H4 (cell line): ENCODE measurements at regions not wholly inside any gene's neighbourhood (a gene's known extent, or its start where the extent isn't known, plus 50 kb on each side); places are given as distances from the start of the nearest gene placed in this dataset.

Experiments
- DNase-seq: peaks from one replicate; pipeline ENCODE4 v3.0.0-alpha.2; 2015; ENCODE audit warnings: low spot score

DNA sequence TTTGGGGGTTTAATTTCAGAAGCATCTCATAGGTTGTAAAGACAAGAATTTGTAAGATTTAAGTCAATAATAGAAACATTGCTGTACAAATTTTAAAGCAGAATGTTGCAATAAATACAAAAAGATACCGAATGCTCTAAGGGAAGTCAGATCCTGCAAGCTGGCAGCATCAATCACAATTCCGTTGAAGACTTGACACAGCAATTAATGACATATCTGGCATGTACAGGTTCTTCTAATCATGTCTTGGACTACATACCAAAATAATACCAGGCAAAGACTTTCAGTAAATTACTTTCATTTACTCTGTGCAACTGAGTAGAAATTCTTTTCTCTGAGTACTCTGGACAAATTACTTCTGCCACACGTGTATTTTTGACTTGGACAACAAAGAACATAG lies 54.0 kb upstream of the CDIN1 start:
- no peak for DNase-seq

DNA sequence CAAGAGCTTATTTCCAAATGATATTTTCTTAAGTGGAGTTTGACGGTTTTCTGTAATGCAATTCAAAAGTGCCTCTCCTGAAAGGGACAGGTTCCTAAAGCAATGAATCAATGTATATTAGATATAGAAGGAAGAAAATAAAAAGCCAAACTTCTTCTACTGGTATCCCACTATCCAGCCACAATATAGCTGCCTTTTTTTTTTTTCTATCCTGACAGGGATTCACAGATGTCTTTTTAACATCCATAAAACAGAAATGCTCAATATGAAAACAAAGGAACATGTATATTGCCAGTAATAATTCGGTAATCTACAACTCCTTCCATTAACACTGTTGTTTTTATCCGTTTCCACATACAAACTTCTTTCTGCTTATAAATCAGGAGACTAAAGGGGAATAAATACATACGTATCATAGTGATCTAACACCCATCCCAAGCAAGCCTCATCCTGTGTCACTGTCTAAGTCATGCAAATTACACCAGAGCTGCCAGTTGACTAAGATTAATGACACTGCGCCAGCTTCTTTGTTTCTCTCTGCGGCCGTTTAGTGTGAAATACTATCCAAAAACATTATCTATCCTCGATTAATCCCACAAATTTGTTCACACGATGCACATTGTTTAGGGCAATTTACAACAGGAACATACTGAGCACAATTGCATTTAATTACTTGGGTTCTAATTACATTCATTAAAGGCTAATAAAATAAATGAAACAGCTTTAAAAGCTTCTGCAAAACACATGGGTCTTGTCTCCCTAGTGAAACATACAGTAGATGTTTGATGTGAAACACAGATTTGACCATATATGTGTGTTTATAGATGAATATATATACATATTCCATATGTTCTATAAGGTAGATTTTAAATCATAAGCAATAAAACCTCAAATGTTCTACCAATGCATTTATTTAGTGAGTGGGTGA lies 51.9 kb upstream of the CDIN1 start:
- no peak for DNase-seq

DNA sequence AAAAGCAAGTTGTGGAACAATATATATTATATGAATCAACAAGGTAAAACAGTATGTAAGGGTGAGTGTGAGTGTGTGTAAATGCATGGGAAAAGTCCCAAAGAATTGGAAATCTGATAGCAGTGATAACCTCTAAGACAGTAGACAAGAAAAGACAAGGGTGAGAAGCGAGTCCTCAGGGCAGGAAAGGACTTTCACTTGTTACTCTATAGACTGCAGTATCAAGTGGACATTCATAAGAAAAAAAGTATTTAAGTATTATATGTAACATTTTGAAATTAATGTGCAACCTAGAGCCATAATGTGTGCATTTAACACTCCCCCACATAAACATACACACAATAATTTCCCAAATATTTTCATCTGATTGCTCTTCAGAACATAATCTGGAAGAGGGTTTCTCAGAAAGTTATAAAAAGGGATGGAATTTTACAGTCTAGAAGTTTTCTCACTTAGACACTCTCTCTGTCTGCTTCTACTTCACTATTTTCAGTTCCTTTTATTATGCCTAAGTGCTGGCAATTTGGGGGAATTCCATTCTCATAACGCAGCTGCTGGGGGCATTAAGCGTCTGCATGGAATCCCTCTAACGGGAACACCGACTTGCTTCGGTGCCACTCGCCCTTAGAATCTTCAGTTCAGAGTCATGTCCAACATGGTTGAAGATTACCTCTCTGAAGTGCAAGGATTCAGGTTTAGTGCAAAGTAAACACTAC lies 50.0 kb upstream of the CDIN1 start:
- no peak for DNase-seq
